Left lung (tissue), 4 donors: ENCODE measurements at regions not wholly inside any gene's neighbourhood (a gene's known extent, or its start where the extent isn't known, plus 50 kb on each side); places are given as distances from the start of the nearest gene placed in this dataset.

Experiments used
- ATAC-seq: fragments of 200-7000 bp; cut with Tn5 transposase; one replicate; pipeline ENCODE4 v1.9.1; 2020; ENCODE audit warnings: moderate library complexity
- DNase-seq, 4 donors: peaks; one replicate each; pipeline ENCODE4 v3.0.0-alpha.2; 2013 to 2020
- H3K27ac ChIP-seq, 2 donors: fragments of 200-600 bp; sonication (generic) in 1 of 2; one replicate each; pipeline versions ENCODE4 v1.5.0 to v1.8.0; 2020 to 2021
- H3K27me3 ChIP-seq, 2 donors: fragments of 200-600 bp; sonication (generic) in 1 of 2; one replicate each; pipeline versions ENCODE4 v1.5.0 to v1.8.0; 2020 to 2021
- H3K36me3 ChIP-seq, 2 donors: fragments of 200-600 bp; sonication (generic) in 1 of 2; one replicate each; pipeline versions ENCODE4 v1.5.0 to v1.8.0; 2020 to 2021
- H3K4me1 ChIP-seq, 2 donors: fragments of 200-600 bp; one replicate each; pipeline ENCODE4 v1.8.0; 2021
- H3K4me3 ChIP-seq, 2 donors: fragments of 200-600 bp; sonication (generic) in 1 of 2; one replicate each; pipeline versions ENCODE4 v1.5.0 to v1.8.0; 2020 to 2021; ENCODE audit warnings: mild to moderate bottlenecking in 1 of 2
- H3K9me3 ChIP-seq, 2 donors: fragments of 200-600 bp; sonication (generic) in 1 of 2; one replicate each; pipeline versions ENCODE4 v1.5.0 to v1.8.0; 2020 to 2021
- CTCF ChIP-seq, 2 donors: fragments of 200-600 bp; sonication (generic) in 1 of 2; IDR thresholded peaks; one replicate each; pipeline versions ENCODE4 v1.5.0 to v1.8.0; 2021; ENCODE audit warnings: antibody characterized with exemption in 2 of 2
- intact Hi-C, 2 donors: fragments of 100-400 bp; cut with DNase I; formaldehyde crosslinking; loops; one replicate each; pipeline versions ENCODE4 v1.11.2 to v1.14.2; 2022
- donor health status: DM: no; HTN: yes; CAD: no.
- donor health status: DM: no; HTN: no; CAD: no.

GRCh38 chr10:63994371-63994770, 473.2 kb downstream of the REEP3 start:
- Histone ChIP-seq H3K4me1 (no peaks in the 10 kb centered on the region), H3K27ac (no peak overlapping the region), H3K9me3 (peaks cover 0 to 6% of the 10 kb centered on the region in 2 donors), H3K36me3 (no peaks in the 10 kb centered on the region), H3K27me3 (no peaks in the 10 kb centered on the region), H3K4me3 (no peak overlapping the region)
- intact Hi-C loops, result no loop called here
- no peak for TF ChIP-seq CTCF (IDR thresholded peaks at IDR 0.05)
- no peak for DNase-seq
- no peak for ATAC-seq

GRCh38 chr10:64007157-64007556, 486.0 kb downstream of the REEP3 start:
- TF ChIP-seq CTCF (IDR thresholded peaks at IDR 0.05), result no peak
- intact Hi-C loops, result no loop called here
- H3K4me1 ChIP-seq, result no peaks in the 10 kb centered on the region
- peaks cover 0 to 15% of the 10 kb centered on the region in 2 donors for H3K9me3 ChIP-seq
- no peaks in the 10 kb centered on the region for H3K36me3 ChIP-seq
- no peaks in the 10 kb centered on the region for H3K27me3 ChIP-seq
- DNase-seq (no peak), ATAC-seq (no peak)
- H3K27ac ChIP-seq, result no peak overlapping the region
- H3K4me3 ChIP-seq, result no peak overlapping the region

- H3K9me3 ChIP-seq, result peaks cover 0 to 11% of the 10 kb centered on the region in 2 donors
- no peak overlapping the region for H3K4me3 ChIP-seq
- H3K27ac ChIP-seq, result no peak overlapping the region
- no peaks in the 10 kb centered on the region for H3K36me3 ChIP-seq
- no peaks in the 10 kb centered on the region for H3K27me3 ChIP-seq
- H3K4me1 ChIP-seq, result no peaks in the 10 kb centered on the region
- no peak for DNase-seq
- ATAC-seq, result no peak
- no peak for TF ChIP-seq CTCF (IDR thresholded peaks at IDR 0.05)
- intact Hi-C loops, result no loop called here
Measured at GRCh38 chr10:64010711-64011110, 489.5 kb downstream of the REEP3 start.

GRCh38 chr10:64011912-64012714, 490.9 kb downstream of the REEP3 start:
- H3K4me1 ChIP-seq, result no peaks in the 10 kb centered on the region
- H3K9me3 ChIP-seq, result peaks cover 0 to 3% of the 10 kb centered on the region in 2 donors
- DNase-seq (no peak), ATAC-seq (no peak)
- no peaks in the 10 kb centered on the region for H3K27me3 ChIP-seq
- no peak overlapping the region for H3K27ac ChIP-seq
- no peak overlapping the region for H3K4me3 ChIP-seq
- intact Hi-C loops, result no loop called here
- TF ChIP-seq CTCF (IDR thresholded peaks at IDR 0.05), result no peak
- H3K36me3 ChIP-seq, result no peaks in the 10 kb centered on the region

GRCh38 chr10:64014281-64014680, 493.1 kb downstream of the REEP3 start:
- Histone ChIP-seq H3K27me3 (no peaks in the 10 kb centered on the region), H3K4me1 (no peaks in the 10 kb centered on the region), H3K9me3 (no peaks in the 10 kb centered on the region), H3K4me3 (no peak overlapping the region), H3K36me3 (no peaks in the 10 kb centered on the region), H3K27ac (no peak overlapping the region)
- DNase-seq (no peak), ATAC-seq (no peak)
- intact Hi-C loops, result no loop called here
- TF ChIP-seq CTCF (IDR thresholded peaks at IDR 0.05), result no peak
